SK-N-SH treated with all-trans-retinoic acid at 6 μM for 48 hours (cell line): ENCODE measurements at regions not wholly inside any gene's neighbourhood (a gene's known extent, or its start where the extent isn't known, plus 50 kb on each side); places are given as distances from the start of the nearest gene placed in this dataset.

Experiments
- ATAC-seq: fragments of 200-7000 bp; cut with Tn5 transposase; 3 replicates; pipeline ENCODE4 v1.9.1; 2020; ENCODE audit warnings: mild to moderate bottlenecking, moderate library complexity
- ARNTL ChIP-seq: fragments of 450-650 bp; formaldehyde crosslinking; IDR thresholded peaks from 2 replicates; pipeline ENCODE4 v1.5.0; 2020; ENCODE audit warnings: low read depth, mild to moderate bottlenecking, moderate library complexity, borderline replicate concordance
- BACH2 ChIP-seq: fragments of 250-450 bp; sonication (Bioruptor Pico); IDR thresholded peaks from 2 replicates; pipeline ENCODE4 v1.9.0; 2021; ENCODE audit warnings: mild to moderate bottlenecking, borderline replicate concordance
- CREB5 ChIP-seq: fragments of 250-450 bp; sonication (Bioruptor Pico); IDR thresholded peaks from 2 replicates; pipeline ENCODE4 v1.5.1; 2020; ENCODE audit warnings: low read depth, mild to moderate bottlenecking, moderate library complexity
- CSDC2 ChIP-seq: fragments of 250-450 bp; sonication (Bioruptor Pico); IDR thresholded peaks from 2 replicates; pipeline ENCODE4 v1.5.0; 2020; ENCODE audit warnings: mild to moderate bottlenecking, moderate library complexity
- ESRRG ChIP-seq: fragments of 250-450 bp; sonication (Bioruptor Pico); IDR thresholded peaks from 2 replicates; pipeline ENCODE4 v1.6.1; 2021; ENCODE audit warnings: mild to moderate bottlenecking
- GLIS3 ChIP-seq: fragments of 250-450 bp; sonication (Bioruptor Pico); IDR thresholded peaks from 2 replicates; pipeline ENCODE4 v1.5.0; 2020; ENCODE audit warnings: mild to moderate bottlenecking, moderate library complexity
- ISL1 ChIP-seq: fragments of 250-450 bp; sonication (Bioruptor Pico); IDR thresholded peaks from 2 replicates; pipeline ENCODE4 v2.1.2; 2022; ENCODE audit warnings: mild to moderate bottlenecking, moderate library complexity
- OSR1 ChIP-seq: fragments of 250-450 bp; sonication (Bioruptor Pico); IDR thresholded peaks from 2 replicates; pipeline ENCODE4 v1.8.0; 2022; ENCODE audit warnings: moderate library complexity, mild to moderate bottlenecking, inconsistent platforms
- PATZ1 ChIP-seq: fragments of 250-450 bp; sonication (Bioruptor Pico); IDR thresholded peaks from 2 replicates; pipeline ENCODE4 v1.8.0; 2020; ENCODE audit warnings: mild to moderate bottlenecking, moderate library complexity, borderline replicate concordance
- PPARA ChIP-seq: fragments of 250-450 bp; sonication (Bioruptor Pico); IDR thresholded peaks from 2 replicates; pipeline ENCODE4 v1.5.0; 2020; ENCODE audit warnings: mild to moderate bottlenecking, borderline replicate concordance
- RARB ChIP-seq: fragments of 250-450 bp; sonication (Bioruptor Pico); IDR thresholded peaks from 2 replicates; pipeline ENCODE4 v1.8.0; 2021; ENCODE audit warnings: mild to moderate bottlenecking, moderate library complexity
- SNAI2 ChIP-seq: fragments of 250-450 bp; sonication (Bioruptor Pico); IDR thresholded peaks from 2 replicates; pipeline ENCODE4 v1.5.0; 2020; ENCODE audit warnings: mild to moderate bottlenecking, moderate library complexity
- TCF4 ChIP-seq: fragments of 250-450 bp; sonication (Bioruptor Pico); IDR thresholded peaks from 2 replicates; pipeline ENCODE4 v1.8.0; 2021; ENCODE audit warnings: mild to moderate bottlenecking, moderate library complexity, borderline replicate concordance
- TOX ChIP-seq: fragments of 250-450 bp; sonication (Bioruptor Pico); IDR thresholded peaks from 2 replicates; pipeline ENCODE4 v1.8.0; 2021; ENCODE audit warnings: mild to moderate bottlenecking, moderate library complexity, borderline replicate concordance
- ZC3H10 ChIP-seq: fragments of 250-450 bp; sonication (Bioruptor Pico); IDR thresholded peaks from 2 replicates; pipeline ENCODE4 v1.5.1; 2021; ENCODE audit warnings: mild to moderate bottlenecking, moderate library complexity
- ZFP3 ChIP-seq: fragments of 250-450 bp; sonication (Bioruptor Pico); IDR thresholded peaks from 2 replicates; pipeline ENCODE4 v1.5.0; 2020; ENCODE audit warnings: mild to moderate bottlenecking, moderate library complexity
- ZFP30 ChIP-seq: fragments of 450-650 bp; formaldehyde crosslinking; IDR thresholded peaks from 2 replicates; pipeline ENCODE4 v1.5.0; 2022; ENCODE audit warnings: mild to moderate bottlenecking, moderate library complexity
- ZNF565 ChIP-seq: fragments of 450-650 bp; formaldehyde crosslinking; conservative IDR thresholded peaks from 2 replicates; pipeline ENCODE4 v1.5.0; 2020; ENCODE audit warnings: low read depth, mild to moderate bottlenecking, moderate library complexity
- ZNF70 ChIP-seq: fragments of 450-650 bp; formaldehyde crosslinking; IDR thresholded peaks from 2 replicates; pipeline ENCODE4 v1.5.0; 2020; ENCODE audit warnings: mild to moderate bottlenecking, moderate library complexity
- ZNF8 ChIP-seq: fragments of 450-650 bp; formaldehyde crosslinking; IDR thresholded peaks from 2 replicates; pipeline ENCODE4 v1.5.0; 2020; ENCODE audit warnings: mild to moderate bottlenecking, moderate library complexity
- TF ChIP-seq, protein P1 (sequence below): fragments of 250-450 bp; sonication (Bioruptor Pico); IDR thresholded peaks from 2 replicates; pipeline ENCODE4 v1.5.0; 2020; ENCODE audit warnings: mild to moderate bottlenecking, moderate library complexity
- TF ChIP-seq, protein P2 (sequence below): fragments of 250-450 bp; sonication (Bioruptor Pico); IDR thresholded peaks from 2 replicates; pipeline ENCODE4 v1.8.0; 2021; ENCODE audit warnings: low read depth, mild to moderate bottlenecking, moderate library complexity, borderline replicate concordance
- TF ChIP-seq, protein P3 (sequence below): fragments of 250-450 bp; sonication (Bioruptor Pico); IDR thresholded peaks from 2 replicates; pipeline ENCODE4 v1.5.1; 2021; ENCODE audit warnings: mild to moderate bottlenecking, moderate library complexity

DNA sequence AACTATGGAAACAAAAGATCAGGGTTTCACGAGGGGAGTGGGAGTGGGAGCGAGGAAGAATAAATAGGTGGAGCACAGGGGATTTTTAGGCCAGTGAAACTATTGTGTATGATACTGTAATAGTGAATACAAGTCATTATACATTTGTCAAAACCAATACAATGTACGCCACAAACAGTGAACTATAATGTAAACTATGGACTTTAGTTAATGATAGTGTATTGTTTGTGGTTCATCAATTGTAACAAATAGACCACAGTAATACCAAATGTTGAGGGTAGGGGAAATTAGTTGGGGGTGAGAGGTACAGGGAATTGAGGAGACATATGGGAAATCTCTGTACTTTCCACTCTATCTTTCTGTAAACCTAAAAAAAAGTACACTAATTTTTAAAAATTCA is 218.4 kb downstream of the FRK start:
- ATAC-seq, result no peak
- no peak for TF ChIP-seq SNAI2
- no peak for TF ChIP-seq TOX (CRISPR knock-in tag)
- no peak for TF ChIP-seq CREB5 (CRISPR knock-in tag)
- no peak for TF ChIP-seq PPARA (CRISPR knock-in tag)
- TF ChIP-seq ISL1 (CRISPR knock-in tag), result no peak
- no peak for TF ChIP-seq BACH2
- no peak for TF ChIP-seq PATZ1 (CRISPR knock-in tag)
- TF ChIP-seq ZNF565 (CRISPR knock-in tag), result no peak
- TF ChIP-seq ZNF8 (CRISPR knock-in tag), result no peak
- TF ChIP-seq CSDC2 (CRISPR knock-in tag), result no peak
- TF ChIP-seq ZNF70 (CRISPR knock-in tag), result no peak
- no peak for TF ChIP-seq ZC3H10
- no peak for TF ChIP-seq ESRRG
- TF ChIP-seq, protein P1, sequence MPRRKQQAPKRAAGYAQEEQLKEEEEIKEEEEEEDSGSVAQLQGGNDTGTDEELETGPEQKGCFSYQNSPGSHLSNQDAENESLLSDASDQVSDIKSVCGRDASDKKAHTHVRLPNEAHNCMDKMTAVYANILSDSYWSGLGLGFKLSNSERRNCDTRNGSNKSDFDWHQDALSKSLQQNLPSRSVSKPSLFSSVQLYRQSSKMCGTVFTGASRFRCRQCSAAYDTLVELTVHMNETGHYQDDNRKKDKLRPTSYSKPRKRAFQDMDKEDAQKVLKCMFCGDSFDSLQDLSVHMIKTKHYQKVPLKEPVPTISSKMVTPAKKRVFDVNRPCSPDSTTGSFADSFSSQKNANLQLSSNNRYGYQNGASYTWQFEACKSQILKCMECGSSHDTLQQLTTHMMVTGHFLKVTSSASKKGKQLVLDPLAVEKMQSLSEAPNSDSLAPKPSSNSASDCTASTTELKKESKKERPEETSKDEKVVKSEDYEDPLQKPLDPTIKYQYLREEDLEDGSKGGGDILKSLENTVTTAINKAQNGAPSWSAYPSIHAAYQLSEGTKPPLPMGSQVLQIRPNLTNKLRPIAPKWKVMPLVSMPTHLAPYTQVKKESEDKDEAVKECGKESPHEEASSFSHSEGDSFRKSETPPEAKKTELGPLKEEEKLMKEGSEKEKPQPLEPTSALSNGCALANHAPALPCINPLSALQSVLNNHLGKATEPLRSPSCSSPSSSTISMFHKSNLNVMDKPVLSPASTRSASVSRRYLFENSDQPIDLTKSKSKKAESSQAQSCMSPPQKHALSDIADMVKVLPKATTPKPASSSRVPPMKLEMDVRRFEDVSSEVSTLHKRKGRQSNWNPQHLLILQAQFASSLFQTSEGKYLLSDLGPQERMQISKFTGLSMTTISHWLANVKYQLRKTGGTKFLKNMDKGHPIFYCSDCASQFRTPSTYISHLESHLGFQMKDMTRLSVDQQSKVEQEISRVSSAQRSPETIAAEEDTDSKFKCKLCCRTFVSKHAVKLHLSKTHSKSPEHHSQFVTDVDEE, result no peak
- no peak for TF ChIP-seq ARNTL
- TF ChIP-seq TCF4 (CRISPR knock-in tag), result no peak
- TF ChIP-seq GLIS3 (CRISPR knock-in tag), result no peak
- TF ChIP-seq, protein P2, sequence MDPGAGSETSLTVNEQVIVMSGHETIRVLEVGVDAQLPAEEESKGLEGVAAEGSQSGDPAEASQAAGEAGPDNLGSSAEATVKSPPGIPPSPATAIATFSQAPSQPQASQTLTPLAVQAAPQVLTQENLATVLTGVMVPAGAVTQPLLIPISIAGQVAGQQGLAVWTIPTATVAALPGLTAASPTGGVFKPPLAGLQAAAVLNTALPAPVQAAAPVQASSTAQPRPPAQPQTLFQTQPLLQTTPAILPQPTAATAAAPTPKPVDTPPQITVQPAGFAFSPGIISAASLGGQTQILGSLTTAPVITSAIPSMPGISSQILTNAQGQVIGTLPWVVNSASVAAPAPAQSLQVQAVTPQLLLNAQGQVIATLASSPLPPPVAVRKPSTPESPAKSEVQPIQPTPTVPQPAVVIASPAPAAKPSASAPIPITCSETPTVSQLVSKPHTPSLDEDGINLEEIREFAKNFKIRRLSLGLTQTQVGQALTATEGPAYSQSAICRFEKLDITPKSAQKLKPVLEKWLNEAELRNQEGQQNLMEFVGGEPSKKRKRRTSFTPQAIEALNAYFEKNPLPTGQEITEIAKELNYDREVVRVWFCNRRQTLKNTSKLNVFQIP (CRISPR knock-in tag), result no peak
- no peak for TF ChIP-seq ZFP3 (CRISPR knock-in tag)
- TF ChIP-seq ZFP30, result no peak
- TF ChIP-seq, all 23 proteins: peak for 0

- TF ChIP-seq ZNF8 (CRISPR knock-in tag), result no peak
- no peak for TF ChIP-seq SNAI2
- no peak for TF ChIP-seq ZFP30
- no peak for TF ChIP-seq PATZ1 (CRISPR knock-in tag)
- TF ChIP-seq ESRRG, result no peak
- TF ChIP-seq ARNTL, result no peak
- no peak for TF ChIP-seq BACH2
- no peak for TF ChIP-seq TCF4 (CRISPR knock-in tag)
- TF ChIP-seq, protein P1, result no peak
- TF ChIP-seq OSR1, result no peak
- TF ChIP-seq, protein P3, sequence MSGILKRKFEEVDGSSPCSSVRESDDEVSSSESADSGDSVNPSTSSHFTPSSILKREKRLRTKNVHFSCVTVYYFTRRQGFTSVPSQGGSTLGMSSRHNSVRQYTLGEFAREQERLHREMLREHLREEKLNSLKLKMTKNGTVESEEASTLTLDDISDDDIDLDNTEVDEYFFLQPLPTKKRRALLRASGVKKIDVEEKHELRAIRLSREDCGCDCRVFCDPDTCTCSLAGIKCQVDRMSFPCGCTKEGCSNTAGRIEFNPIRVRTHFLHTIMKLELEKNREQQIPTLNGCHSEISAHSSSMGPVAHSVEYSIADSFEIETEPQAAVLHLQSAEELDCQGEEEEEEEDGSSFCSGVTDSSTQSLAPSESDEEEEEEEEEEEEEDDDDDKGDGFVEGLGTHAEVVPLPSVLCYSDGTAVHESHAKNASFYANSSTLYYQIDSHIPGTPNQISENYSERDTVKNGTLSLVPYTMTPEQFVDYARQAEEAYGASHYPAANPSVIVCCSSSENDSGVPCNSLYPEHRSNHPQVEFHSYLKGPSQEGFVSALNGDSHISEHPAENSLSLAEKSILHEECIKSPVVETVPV (CRISPR knock-in tag), result no peak
- no peak for TF ChIP-seq CREB5 (CRISPR knock-in tag)
- no peak for TF ChIP-seq PPARA (CRISPR knock-in tag)
- TF ChIP-seq RARB (CRISPR knock-in tag), result no peak
- TF ChIP-seq ZNF70 (CRISPR knock-in tag), result no peak
- no peak for TF ChIP-seq CSDC2 (CRISPR knock-in tag)
- TF ChIP-seq ISL1 (CRISPR knock-in tag), result no peak
- ATAC-seq, result no peak
These were observed 221.0 kb downstream of the FRK start for GRCh38 chr6:115839583-115840181.
